Stimulated activated CD4-positive, alpha-beta T cell treated with anti-CD3 and anti-CD28 coated beads, TNF-alpha, amount 100 ng/mL, for 24 hours (primary cell): ENCODE measurements at regions not wholly inside any gene's neighbourhood (a gene's known extent, or its start where the extent isn't known, plus 50 kb on each side); places are given as distances from the start of the nearest gene placed in this dataset.

Source experiments
- DNase-seq, 3 experiments: peaks; one replicate each; pipeline ENCODE4 v3.0.0-alpha.2; 2020; ENCODE audit warnings: low read depth in 3 of 3

GRCh38 chr21:28826569-28826968 is 166.1 kb downstream of the LTN1 start:
- DNase-seq = no peak

- DNase-seq = no peak
Observed at GRCh38 chr21:28826021-28826420, 166.7 kb downstream of the LTN1 start.

GRCh38 chr21:28823429-28823828 is 169.2 kb downstream of the LTN1 start:
- no peak for DNase-seq

- no peak for DNase-seq
Observed at GRCh38 chr21:28822486-28823335, 170.0 kb downstream of the LTN1 start.

GRCh38 chr21:28822123-28822399 is 170.6 kb downstream of the LTN1 start:
- DNase-seq = no peak

- no peak for DNase-seq
Observed at GRCh38 chr21:28821276-28822122, 171.2 kb downstream of the LTN1 start.

- no peak for DNase-seq
Observed at GRCh38 chr21:28818663-28819278, 173.9 kb downstream of the LTN1 start.

GRCh38 chr21:28817871-28818270 is 174.8 kb downstream of the LTN1 start:
- DNase-seq = no peak

- DNase-seq = no peak
Observed at GRCh38 chr21:28811860-28812259, 180.8 kb downstream of the LTN1 start.

GRCh38 chr21:28810826-28811524 is 181.7 kb downstream of the LTN1 start:
- no peak for DNase-seq

- DNase-seq = no peak
Observed at GRCh38 chr21:28805885-28806284, 186.8 kb downstream of the LTN1 start.

GRCh38 chr21:28804089-28804670 is 188.5 kb downstream of the LTN1 start:
- no peak for DNase-seq

- no peak for DNase-seq
Observed at GRCh38 chr21:28801906-28802305, 190.8 kb downstream of the LTN1 start.

GRCh38 chr21:28799926-28800325 is 192.8 kb downstream of the LTN1 start:
- no peak for DNase-seq

- DNase-seq = no peak
Observed at GRCh38 chr21:28798798-28799197, 193.9 kb downstream of the LTN1 start.

GRCh38 chr21:28795251-28795650 is 197.4 kb downstream of the LTN1 start:
- no peak for DNase-seq

- DNase-seq = no peak
Observed at GRCh38 chr21:28794371-28794851, 198.3 kb downstream of the LTN1 start.

GRCh38 chr21:28793043-28793442 is 199.6 kb downstream of the LTN1 start:
- DNase-seq = no peak

- no peak for DNase-seq
Observed at GRCh38 chr21:28791595-28792282, 200.9 kb downstream of the LTN1 start.

- DNase-seq = no peak
Observed at GRCh38 chr21:28790335-28790734, 202.3 kb downstream of the LTN1 start.

GRCh38 chr21:28789523-28789922 is 203.2 kb downstream of the LTN1 start:
- no peak for DNase-seq
